GM19023 (cell line): ENCODE measurements at regions not wholly inside any gene's neighbourhood (a gene's known extent, or its start where the extent isn't known, plus 50 kb on each side); places are given as distances from the start of the nearest gene placed in this dataset.

ENCODE experiments used
- ATAC-seq: cut with Tn5 transposase; IDR thresholded peaks from one replicate; pipeline ENCODE4 v1.9.1; 2021; ENCODE audit warnings: mild to moderate bottlenecking, moderate library complexity; ENCODE audit not compliant: unreplicated experiment

DNA sequence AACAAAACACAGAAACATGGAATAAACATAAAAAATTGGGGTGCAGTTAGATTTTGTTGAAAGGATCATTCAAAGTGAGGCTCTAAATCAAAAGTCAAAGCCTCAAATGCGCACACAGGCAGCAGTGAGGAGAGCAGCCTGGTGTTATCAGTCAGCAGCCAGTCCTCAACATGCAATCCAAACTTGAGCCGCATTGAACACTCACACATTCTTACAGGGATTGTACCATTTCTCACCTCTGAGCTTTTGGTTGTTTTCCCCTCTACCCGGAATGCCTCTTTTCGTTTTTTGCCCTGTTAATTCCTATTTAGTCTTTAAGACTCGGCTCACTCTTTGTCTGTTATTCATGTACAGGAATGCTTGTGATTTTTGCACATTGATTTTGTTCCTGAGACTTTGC lies 81.1 kb upstream of the PUM3 start:
- ATAC-seq, result no peak

DNA sequence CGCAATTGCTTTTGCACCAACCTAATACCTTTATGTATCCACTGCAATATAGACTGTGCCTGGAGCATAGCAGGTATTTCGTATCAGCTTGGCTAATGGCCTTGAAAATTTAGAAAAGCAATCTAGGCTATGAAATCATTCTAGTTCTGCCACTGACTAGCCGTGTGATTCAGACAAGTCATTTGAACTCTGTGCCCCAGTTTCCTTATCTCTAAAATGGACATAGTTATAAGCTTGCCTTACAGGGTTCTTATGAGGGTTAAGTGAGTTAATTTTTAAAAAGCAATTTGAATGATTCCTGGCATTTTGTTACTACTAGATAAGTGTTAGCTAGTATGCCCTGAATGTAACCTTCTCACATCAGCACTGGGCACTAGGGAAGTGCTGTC lies 80.5 kb upstream of the PUM3 start:
- ATAC-seq, result no peak

DNA sequence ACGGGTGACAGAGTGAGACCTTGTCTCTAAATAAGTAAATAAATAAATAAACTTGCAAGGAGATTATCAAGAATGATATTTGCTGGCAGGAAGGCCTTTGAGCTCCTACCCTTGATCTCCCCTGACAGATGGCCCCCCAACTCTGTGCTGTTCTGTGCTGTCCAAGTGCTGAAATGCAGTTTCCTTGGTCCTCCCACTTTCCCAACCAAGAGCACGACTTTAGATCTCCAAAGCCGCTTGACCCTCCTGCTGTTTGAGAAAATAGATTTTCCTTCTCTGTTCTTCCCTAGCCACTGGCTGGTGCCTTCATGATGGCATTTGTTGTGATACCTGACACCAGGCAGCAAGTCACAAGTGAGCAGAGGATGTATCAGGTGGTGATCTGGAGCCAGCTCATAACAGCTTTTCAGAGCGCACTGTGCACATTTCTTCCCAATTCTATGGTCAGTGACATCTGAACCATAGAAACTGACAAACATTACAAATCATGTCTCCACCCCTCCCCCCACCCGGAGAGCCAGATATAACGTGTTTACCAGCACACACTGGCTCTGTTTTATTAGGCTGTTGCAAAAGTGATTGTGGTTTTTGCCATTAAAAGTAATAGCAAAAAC lies 80.0 kb upstream of the PUM3 start:
- ATAC-seq, result no peak

DNA sequence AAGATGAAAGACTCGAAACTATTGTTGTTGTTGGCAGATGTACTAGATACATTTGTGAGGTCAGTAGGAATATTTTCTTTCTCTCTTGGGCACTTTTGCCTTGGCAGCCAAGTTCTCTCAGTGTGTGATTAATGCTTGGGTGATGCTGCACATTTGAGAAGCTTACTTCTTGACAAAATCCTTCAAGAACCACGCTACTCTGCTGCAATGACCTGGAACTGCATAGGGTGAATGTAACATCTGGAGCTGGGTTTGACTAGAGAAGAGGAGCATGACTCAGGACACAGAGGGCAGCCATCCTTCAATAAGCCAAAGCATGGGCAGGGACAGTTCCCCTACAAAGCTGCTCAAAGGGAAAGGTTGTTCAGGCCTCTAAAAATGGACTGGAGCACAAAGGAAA lies 75.5 kb upstream of the PUM3 start:
- ATAC-seq, result no peak

DNA sequence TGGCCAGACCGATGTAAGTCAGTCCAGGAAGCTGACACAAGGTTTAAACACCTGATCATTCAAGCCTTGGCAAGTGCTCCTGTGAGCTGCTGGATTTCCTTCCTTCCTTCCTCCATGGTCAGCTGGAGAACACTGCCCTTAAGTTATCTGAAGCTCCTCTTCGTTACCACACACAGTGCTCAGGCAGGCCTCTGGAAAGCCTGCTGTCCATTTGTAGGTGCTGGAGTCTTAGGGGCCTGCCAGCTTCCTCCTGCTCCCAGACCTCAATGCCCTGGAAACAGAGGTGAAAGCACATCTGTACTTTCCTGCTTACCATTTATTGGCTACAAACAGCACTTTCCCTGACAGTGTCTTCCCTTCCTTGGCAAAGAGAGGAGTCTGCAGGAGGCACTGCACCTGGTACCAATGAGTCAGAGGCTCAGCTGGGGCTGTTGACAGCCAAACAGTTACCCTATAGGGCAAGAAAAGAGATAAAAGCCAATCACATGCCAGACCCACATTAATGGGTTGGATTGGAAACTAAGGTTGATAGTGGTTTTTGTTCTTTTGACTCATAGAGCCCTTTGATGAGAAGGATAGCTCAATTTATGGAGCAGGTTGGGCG lies 72.6 kb upstream of the PUM3 start:
- no peak for ATAC-seq

DNA sequence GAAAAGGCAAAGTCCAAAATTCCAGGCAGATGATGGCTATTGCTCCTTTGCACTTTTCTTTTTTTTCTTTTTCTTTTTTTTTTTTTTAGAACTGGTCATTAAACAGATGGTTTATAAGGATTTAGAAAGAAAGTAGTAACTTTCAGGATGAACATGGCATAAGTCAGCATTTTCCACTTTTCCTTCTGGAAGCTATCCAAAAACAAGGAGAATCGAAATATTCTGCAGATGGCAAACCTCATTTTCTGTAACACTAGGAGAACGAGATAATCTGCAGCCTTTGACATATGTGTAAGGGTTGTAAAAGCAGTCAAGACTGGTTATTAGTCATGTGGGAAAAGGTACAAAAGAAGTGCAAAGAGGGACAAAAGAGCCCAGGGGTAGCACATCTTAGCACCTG lies 69.1 kb upstream of the PUM3 start:
- ATAC-seq, result no peak

DNA sequence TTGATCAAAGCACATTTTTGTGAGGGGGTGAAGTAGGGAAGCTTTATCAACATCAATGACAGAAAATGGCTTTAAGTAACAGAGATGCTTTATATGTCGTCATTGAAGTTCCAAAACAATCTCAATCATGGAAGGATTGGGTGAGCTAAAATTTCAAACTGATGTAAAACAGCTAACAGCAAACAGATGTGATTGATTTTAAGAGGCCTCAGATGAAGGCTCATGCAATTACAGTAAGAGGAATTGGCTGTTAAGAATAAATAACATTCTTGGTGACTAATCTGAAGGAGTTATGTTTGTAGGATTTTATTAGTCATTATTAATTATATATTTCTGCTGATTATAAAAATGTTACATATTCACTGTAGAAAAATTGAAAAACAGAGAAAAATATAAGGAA lies 63.5 kb upstream of the PUM3 start:
- no peak for ATAC-seq

DNA sequence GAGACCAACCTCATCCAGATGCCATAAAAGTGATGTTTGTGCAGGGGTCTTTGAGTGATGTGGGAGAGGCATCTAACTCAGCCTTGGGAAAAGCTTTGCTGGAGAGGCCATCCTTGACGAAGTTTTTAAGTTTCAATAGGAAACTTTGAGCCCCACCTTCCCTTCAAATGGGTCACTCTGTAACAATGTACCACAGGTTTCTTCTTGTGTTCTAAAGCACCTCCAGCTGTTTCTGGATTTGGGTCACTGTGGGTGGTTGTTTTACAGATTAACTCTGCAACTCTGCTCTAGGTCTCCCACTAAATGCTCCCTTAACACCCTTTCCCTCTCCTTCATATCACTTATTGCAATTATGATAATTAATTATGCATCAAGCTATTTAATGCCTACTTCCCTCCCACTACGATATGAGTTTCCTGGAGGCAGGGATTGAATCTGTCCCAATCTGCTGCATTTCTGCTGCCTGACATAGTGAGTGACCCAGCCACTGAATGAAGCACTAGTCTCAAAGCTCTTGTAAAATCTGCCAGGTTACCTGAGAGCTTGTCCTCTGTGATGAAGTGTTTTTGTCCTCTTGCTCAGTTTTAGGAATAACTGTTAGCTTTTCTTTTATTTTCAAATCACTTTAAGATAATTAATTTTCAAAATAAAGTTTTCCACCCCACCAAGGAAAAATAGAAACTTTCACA lies 60.5 kb upstream of the PUM3 start:
- ATAC-seq, result no peak
